ENCODE measurements at regions not wholly inside any gene's neighbourhood (a gene's known extent, or its start where the extent isn't known, plus 50 kb on each side); places are given as distances from the start of the nearest gene placed in this dataset.

- no peak overlapping the region for H3K4me3 ChIP-seq (ENCODE audit: low read length)
- H2AFZ ChIP-seq (ENCODE audit: low read depth, low read length), result no peak overlapping the region
- H3K36me3 ChIP-seq (ENCODE audit: insufficient read depth, low read length), result no peaks in the 10 kb centered on the region
- H4K20me1 ChIP-seq (ENCODE audit: insufficient read depth), result no peaks in the 10 kb centered on the region
- no peak overlapping the region for H3K27ac ChIP-seq (ENCODE audit: low read length)
- no peaks in the 10 kb centered on the region for H3K9me2 ChIP-seq (ENCODE audit: insufficient read depth, low read length)
- no peaks in the 10 kb centered on the region for H3F3A ChIP-seq (ENCODE audit: insufficient read depth, low read length, poor library complexity, severe bottlenecking)
- H3K4me2 ChIP-seq (ENCODE audit: low read length), result no peak overlapping the region
- TF ChIP-seq REST (IDR thresholded peaks at IDR 0.05; ENCODE audit: borderline replicate concordance) (no peak), EP300 (conservative IDR thresholded peaks at IDR 0.05; ENCODE audit: poor library complexity, severe bottlenecking) (no peak), TAF1 (IDR thresholded peaks at IDR 0.05; ENCODE audit: low read depth) (no peak), MXI1 (conservative IDR thresholded peaks at IDR 0.05; ENCODE audit: poor library complexity, severe bottlenecking) (no peak), EZH2 (IDR thresholded peaks at IDR 0.05; ENCODE audit: borderline replicate concordance, insufficient read depth, low read length, poor library complexity, severe bottlenecking) (no peak), RAD21 (conservative IDR thresholded peaks at IDR 0.05) (no peak), POLR2AphosphoS5 (IDR thresholded peaks at IDR 0.05) (no peak), CTCF (IDR thresholded peaks at IDR 0.05; ENCODE audit: poor library complexity, severe bottlenecking) (no peak), SMC3 (conservative IDR thresholded peaks at IDR 0.05; ENCODE audit: poor library complexity) (no peak)
- H3K9me3 ChIP-seq (ENCODE audit: low read length), result no peaks in the 10 kb centered on the region
- no peaks in the 10 kb centered on the region for H3K27me3 ChIP-seq (ENCODE audit: insufficient read depth, low read depth, low read length)
- H3K9ac ChIP-seq (ENCODE audit: low read length), result no peak overlapping the region
- H3K79me2 ChIP-seq (replicated peaks; ENCODE audit: insufficient read depth, low read length), result no peaks in the 10 kb centered on the region
These were observed 699.7 kb upstream of the ID4 start for GRCh38 chr6:19137505-19137904.

GRCh38 chr6:19142275-19142674 is 694.9 kb upstream of the ID4 start:
- H4K20me1 ChIP-seq (ENCODE audit: insufficient read depth), result no peaks in the 10 kb centered on the region
- H3K27ac ChIP-seq (ENCODE audit: low read length), result no peak overlapping the region
- no peaks in the 10 kb centered on the region for H3K79me2 ChIP-seq (replicated peaks; ENCODE audit: insufficient read depth, low read length)
- H3K9me3 ChIP-seq (ENCODE audit: low read length), result no peaks in the 10 kb centered on the region
- no peaks in the 10 kb centered on the region for H3K9me2 ChIP-seq (ENCODE audit: insufficient read depth, low read length)
- H3K9ac ChIP-seq (ENCODE audit: low read length), result no peak overlapping the region
- H3K27me3 ChIP-seq (ENCODE audit: insufficient read depth, low read depth, low read length), result no peaks in the 10 kb centered on the region
- no peak overlapping the region for H3K4me3 ChIP-seq (ENCODE audit: low read length)
- no peak overlapping the region for H3K4me2 ChIP-seq (ENCODE audit: low read length)
- H3F3A ChIP-seq (ENCODE audit: insufficient read depth, low read length, poor library complexity, severe bottlenecking), result no peaks in the 10 kb centered on the region
- no peak overlapping the region for H2AFZ ChIP-seq (ENCODE audit: low read depth, low read length)
- H3K36me3 ChIP-seq (ENCODE audit: insufficient read depth, low read length), result no peaks in the 10 kb centered on the region
- no peak for TF ChIP-seq EZH2 (IDR thresholded peaks at IDR 0.05; ENCODE audit: borderline replicate concordance, insufficient read depth, low read length, poor library complexity, severe bottlenecking)
- TF ChIP-seq POLR2AphosphoS5 (IDR thresholded peaks at IDR 0.05), result no peak
- TF ChIP-seq REST (IDR thresholded peaks at IDR 0.05; ENCODE audit: borderline replicate concordance), result no peak
- no peak for TF ChIP-seq RAD21 (conservative IDR thresholded peaks at IDR 0.05)
- no peak for TF ChIP-seq SMC3 (conservative IDR thresholded peaks at IDR 0.05; ENCODE audit: poor library complexity)
- no peak for TF ChIP-seq EP300 (conservative IDR thresholded peaks at IDR 0.05; ENCODE audit: poor library complexity, severe bottlenecking)
- TF ChIP-seq MXI1 (conservative IDR thresholded peaks at IDR 0.05; ENCODE audit: poor library complexity, severe bottlenecking), result no peak
